IMR-90 (cell line): ENCODE measurements at regions not wholly inside any gene's neighbourhood (a gene's known extent, or its start where the extent isn't known, plus 50 kb on each side); places are given as distances from the start of the nearest gene placed in this dataset.

Experiments
- ATAC-seq: fragments of 200-7000 bp; cut with Tn5 transposase; 2 replicates; pipeline ENCODE4 v1.9.1; 2020; ENCODE audit warnings: low read depth, mild to moderate bottlenecking, moderate library complexity
- BruUV-seq: library from RNA; stranded (reverse); fragments of 400-500 nt; replicated peaks from 2 replicates; lab custom pipeline; 2021; lab: Mats Ljungman, UMichigan
- CTCF ChIA-PET: fragments of 300-600 bp; formaldehyde crosslinking; extraction: SDS; loops from one replicate; lab custom pipeline; 2021; ENCODE audit warnings: antibody characterized with exemption; lab: Yijun Ruan, JAX
- POLR2A ChIA-PET: fragments of 300-600 bp; sonication (Branson Sonifier 250); formaldehyde crosslinking; loops from one replicate; lab custom pipeline; 2022; ENCODE audit warnings: antibody characterized with exemption; ENCODE audit not compliant: unreplicated experiment; lab: Charles Lee
- DNase-seq: peaks from one replicate; pipeline ENCODE4 v3.0.0; 2013
- H2AFZ ChIP-seq: replicated peaks from 2 replicates; pipeline ENCODE3; 2013; ENCODE audit warnings: low read length, mild to moderate bottlenecking; ENCODE audit not compliant: poor library complexity
- H2AK5ac ChIP-seq: 2 replicates; pipeline ENCODE4 v1.6.1; 2013; ENCODE audit warnings: low read depth, low read length, inconsistent platforms
- H2AK9ac ChIP-seq: replicated peaks from 2 replicates; pipeline ENCODE3; 2013; ENCODE audit warnings: mild to moderate bottlenecking, low read depth, low read length, moderate library complexity; ENCODE audit not compliant: poor library complexity
- H2BK120ac ChIP-seq: 2 replicates; pipeline ENCODE4 v1.6.1; 2013; ENCODE audit warnings: low read depth, low read length, inconsistent platforms
- H2BK15ac ChIP-seq: 3 replicates; pipeline ENCODE4 v1.6.1; 2013; ENCODE audit warnings: low read depth, low read length, inconsistent platforms
- H2BK20ac ChIP-seq: 2 replicates; pipeline ENCODE4 v1.6.1; 2013; ENCODE audit warnings: low read depth, mild to moderate bottlenecking, inconsistent platforms, low read length, moderate library complexity
- H2BK5ac ChIP-seq: 2 replicates; pipeline ENCODE4 v1.6.1; 2013; ENCODE audit warnings: mild to moderate bottlenecking, low read depth, low read length, inconsistent platforms; ENCODE audit not compliant: poor library complexity, severe bottlenecking
- H3K14ac ChIP-seq: replicated peaks from 2 replicates; pipeline ENCODE4 v1.6.1; 2013; ENCODE audit warnings: low read depth, low read length, inconsistent platforms
- H3K18ac ChIP-seq: 2 replicates; pipeline ENCODE4 v1.6.1; 2013; ENCODE audit warnings: low read depth, low read length, control low read depth
- H3K23ac ChIP-seq: 2 replicates; pipeline ENCODE4 v1.6.1; 2013; ENCODE audit warnings: low read depth, low read length, inconsistent platforms
- H3K27ac ChIP-seq: 2 replicates; pipeline ENCODE4 v1.5.1; 2013; ENCODE audit warnings: mild to moderate bottlenecking, control low read depth, low read length; ENCODE audit not compliant: insufficient read depth
- H3K27me3 ChIP-seq: 2 replicates; pipeline ENCODE4 v1.6.1; 2013; ENCODE audit warnings: low read length; ENCODE audit not compliant: control insufficient read depth, insufficient read depth
- H3K36me3 ChIP-seq: 2 replicates; pipeline ENCODE4 v1.6.1; 2013; ENCODE audit warnings: low read length, mixed read lengths; ENCODE audit not compliant: control insufficient read depth, insufficient read depth
- H3K4ac ChIP-seq: 2 replicates; pipeline ENCODE4 v1.6.1; 2013; ENCODE audit warnings: low read depth, low read length, inconsistent platforms
- H3K4me1 ChIP-seq: 2 replicates; pipeline ENCODE4 v1.6.1; 2013; ENCODE audit warnings: low read length, mixed read lengths; ENCODE audit not compliant: control insufficient read depth, insufficient read depth
- H3K4me2 ChIP-seq: 2 replicates; pipeline ENCODE4 v1.6.1; 2013; ENCODE audit warnings: low read depth, mild to moderate bottlenecking, control low read depth, low read length, moderate library complexity
- H3K4me3 ChIP-seq: 2 replicates; pipeline ENCODE4 v1.5.1; 2013; ENCODE audit warnings: low read depth, mild to moderate bottlenecking, control low read depth, low read length, moderate library complexity; ENCODE audit not compliant: insufficient read depth
- H3K56ac ChIP-seq: 2 replicates; pipeline ENCODE4 v1.6.1; 2013; ENCODE audit warnings: low read length, inconsistent platforms; ENCODE audit not compliant: insufficient read depth; ENCODE audit errors: extremely low read depth
- H3K79me1 ChIP-seq, 2 experiments: 2 replicates each; pipeline ENCODE4 v1.6.1; 2013; ENCODE audit warnings: low read length in 2 of 2, inconsistent platforms in 1 of 2, low read depth in 1 of 2
- H3K9ac ChIP-seq: 2 replicates; pipeline ENCODE4 v1.6.1; 2013; ENCODE audit warnings: low read depth, low read length, control low read depth
- H3K9me1 ChIP-seq: 2 replicates; pipeline ENCODE4 v1.6.1; 2013; ENCODE audit warnings: low read length, inconsistent platforms; ENCODE audit not compliant: insufficient read depth
- H3K9me3 ChIP-seq: 2 replicates; pipeline ENCODE4 v1.6.1; 2013; ENCODE audit warnings: low read length; ENCODE audit not compliant: control insufficient read depth, insufficient read depth
- H4K20me1 ChIP-seq: 2 replicates; pipeline ENCODE4 v1.6.1; 2013; ENCODE audit warnings: low read length, inconsistent platforms; ENCODE audit not compliant: insufficient read depth
- H4K5ac ChIP-seq: 2 replicates; pipeline ENCODE4 v1.6.1; 2013; ENCODE audit warnings: mild to moderate bottlenecking, low read depth, low read length, control low read depth
- H4K8ac ChIP-seq, 2 experiments: 2 replicates each; pipeline ENCODE4 v1.6.1; 2013; ENCODE audit warnings: low read depth in 2 of 2, low read length in 2 of 2, control low read depth in 1 of 2, inconsistent platforms in 1 of 2
- H4K91ac ChIP-seq: 2 replicates; pipeline ENCODE4 v1.6.1; 2013; ENCODE audit warnings: low read depth, low read length, inconsistent platforms; ENCODE audit not compliant: insufficient read depth
- NFE2L2 ChIP-seq: fragments of 150-350 bp; IDR thresholded peaks from 2 replicates; pipeline ENCODE4 v1.6.1; 2016; ENCODE audit warnings: low read depth, mild to moderate bottlenecking, low read length
- WGBS, 2 experiments: methylation state at CpG; one replicate each; pipeline versions ENCODE4 v1.1.5 to v1.1.7; 2013; ENCODE audit warnings: missing lambda C conversion rate in 2 of 2; ENCODE audit not compliant: insufficient read length in 1 of 2; ENCODE audit errors: extremely low coverage in 2 of 2; 5-methylcytosine and 5-hydroxymethylcytosine counted together
- dilution Hi-C: fragments of 300-500 bp; cut with HindIII; formaldehyde crosslinking; loops from one replicate; pipeline ENCODE4 v1.14.3; 2018; ENCODE audit warnings: low sequenced_read_pairs; ENCODE audit not compliant: unreplicated experiment
- in situ Hi-C: fragments of 300-500 bp; cut with MboI; formaldehyde crosslinking; loops from 3 replicates; pipeline ENCODE4 v1.14.3; 2019; ENCODE audit warnings: low sequenced_read_pairs, inconsistent platforms, mixed read lengths
- intact Hi-C: fragments of 100-400 bp; cut with micrococcal nuclease; formaldehyde crosslinking; loops from 2 replicates; pipeline ENCODE4 v1.10.0; 2022

DNA sequence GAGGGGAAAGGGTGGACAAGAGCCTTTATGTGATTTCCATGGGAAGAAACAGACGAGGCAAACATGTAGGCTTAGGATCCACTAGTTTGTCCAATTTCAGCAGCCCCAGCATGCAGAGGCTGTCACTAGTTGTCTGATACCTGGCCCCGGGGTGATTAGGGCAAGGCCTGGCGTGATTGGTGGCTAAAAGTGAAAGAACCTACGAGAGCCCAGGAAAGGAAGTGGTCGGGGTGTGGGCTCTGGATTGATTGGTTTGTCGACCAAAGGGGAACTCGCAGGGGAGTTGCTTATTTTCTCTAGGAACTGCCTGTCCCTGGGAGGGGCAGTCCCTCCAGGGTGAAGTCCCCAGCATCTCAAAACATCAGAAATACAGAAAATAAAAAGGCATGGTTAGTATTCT, 64.2 kb upstream of the UQCRFS1 start:
- H3K9ac ChIP-seq: no peak overlapping the region
- no peak overlapping the region for H4K91ac ChIP-seq
- no peak overlapping the region for H3K14ac ChIP-seq
- no peak overlapping the region for H3K27ac ChIP-seq
- no peak overlapping the region for H2BK15ac ChIP-seq
- ATAC-seq (no peak), DNase-seq (no peak)
- peaks cover 2% of the 10 kb centered on the region; the same call in 1 of the 2 replicates for H3K9me3 ChIP-seq
- no peak overlapping the region for H3K4me2 ChIP-seq
- BruUV-seq: no TSS peak
- WGBS, 2 experiments: 20% methylated on average over 1 of the region's 7 CpGs; no CpG with 5 or more reads in 1 of the 2 experiments
- no peaks in the 10 kb centered on the region for H3K27me3 ChIP-seq
- CTCF ChIA-PET: no interaction called here
- H2BK120ac ChIP-seq: no peak overlapping the region
- no peak overlapping the region for H2AFZ ChIP-seq
- intact Hi-C loops: no loop called here
- POLR2A ChIA-PET: no interaction called here
- no peaks in the 10 kb centered on the region for H3K79me1 ChIP-seq
- dilution Hi-C loops: no loop called here
- no peaks in the 10 kb centered on the region for H3K4me1 ChIP-seq
- no peaks in the 10 kb centered on the region for H4K20me1 ChIP-seq
- H3K23ac ChIP-seq: no peak overlapping the region
- H2BK20ac ChIP-seq: no peak overlapping the region
- no peak overlapping the region for H3K18ac ChIP-seq
- no peak overlapping the region for H3K56ac ChIP-seq
- no peak overlapping the region for H2BK5ac ChIP-seq
- in situ Hi-C loops: no loop called here
- no peak overlapping the region for H3K4me3 ChIP-seq
- no peak for TF ChIP-seq NFE2L2
- no peaks in the 10 kb centered on the region for H3K36me3 ChIP-seq
- no peak overlapping the region for H2AK5ac ChIP-seq
- no peak overlapping the region for H3K4ac ChIP-seq
- H3K9me1 ChIP-seq: no peaks in the 10 kb centered on the region
- H2AK9ac ChIP-seq: no peak overlapping the region
- H4K8ac ChIP-seq: no peak overlapping the region
- H4K5ac ChIP-seq: no peak overlapping the region
